SK-N-SH (cell line): ENCODE measurements at regions not wholly inside any gene's neighbourhood (a gene's known extent, or its start where the extent isn't known, plus 50 kb on each side); places are given as distances from the start of the nearest gene placed in this dataset.

Experiments used
- CTCF ChIA-PET: fragments of 300-600, 350-600 bp; formaldehyde crosslinking; extraction: SDS; loops from one replicate; lab custom pipeline; 2021; lab: Yijun Ruan, JAX
- POLR2A ChIA-PET: fragments of 350-600 bp; sonication (Branson Sonifier 250); formaldehyde crosslinking; extraction: SDS; loops from one replicate; lab custom pipeline; 2020; ENCODE audit warnings: antibody characterized with exemption, inconsistent platforms; lab: Yijun Ruan, JAX
- DNase-seq: peaks from one replicate; pipeline ENCODE4 v3.0.0; 2012
- H2AFZ ChIP-seq: fragments of 200-600 bp; sonication (generic); 2 replicates; pipeline ENCODE4 v1.8.1; 2016; ENCODE audit warnings: antibody characterized with exemption, mild to moderate bottlenecking, low read depth
- H3F3A ChIP-seq: fragments of 200-600 bp; sonication (generic); replicated peaks from 2 replicates; pipeline ENCODE3; 2016; ENCODE audit warnings: antibody characterized with exemption, mild to moderate bottlenecking; ENCODE audit not compliant: insufficient read depth
- H3K27ac ChIP-seq, 2 experiments: fragments of 200-500 bp in 1 of 2; fragments of 200-600 bp in 1 of 2; sonication (Bioruptor generic) in 1 of 2; sonication (generic), shearing (Covaris generic) in 1 of 2; 2 replicates each; pipeline versions ENCODE4 v1.5.1 to v1.6.1; 2014 to 2016; ENCODE audit warnings: low read depth in 2 of 2, inconsistent platforms in 1 of 2, low read length in 1 of 2, mild to moderate bottlenecking in 1 of 2, mixed read lengths in 1 of 2
- H3K27me3 ChIP-seq: fragments of 200-600 bp; sonication (generic), shearing (Covaris generic); 2 replicates; pipeline ENCODE4 v1.6.1; 2016; ENCODE audit warnings: mixed run types; ENCODE audit not compliant: insufficient read depth
- H3K36me3 ChIP-seq, 2 experiments: fragments of 200-500 bp in 1 of 2; fragments of 200-600 bp in 1 of 2; sonication (Bioruptor generic) in 1 of 2; sonication (generic) in 1 of 2; replicated peaks in 1 of 2; 2 replicates each; pipeline versions ENCODE3 to v1.5.1; 2014 to 2016; ENCODE audit warnings: low read length in 1 of 2, mild to moderate bottlenecking in 1 of 2; ENCODE audit not compliant: insufficient read depth in 2 of 2, control insufficient read depth in 1 of 2
- H3K4me1 ChIP-seq, 2 experiments: fragments of 200-500 bp in 1 of 2; fragments of 200-600 bp in 1 of 2; sonication (Bioruptor generic) in 1 of 2; sonication (generic), shearing (Covaris generic) in 1 of 2; 2 replicates each; pipeline versions ENCODE4 v1.5.1 to v1.6.1; 2014 to 2016; ENCODE audit warnings: low read depth in 1 of 2, low read length in 1 of 2, mixed run types in 1 of 2; ENCODE audit not compliant: insufficient read depth in 2 of 2, control insufficient read depth in 1 of 2
- H3K4me2 ChIP-seq: fragments of 200-600 bp; sonication (generic), shearing (Covaris generic); 2 replicates; pipeline ENCODE4 v1.6.1; 2017; ENCODE audit warnings: mixed run types
- H3K4me3 ChIP-seq, 2 experiments: fragments of 200-500 bp in 1 of 2; fragments of 200-600 bp in 1 of 2; sonication (Bioruptor generic) in 1 of 2; sonication (generic), shearing (Covaris generic) in 1 of 2; 2 replicates each; pipeline versions ENCODE4 v1.5.1 to v1.8.1; 2014 to 2016; ENCODE audit warnings: low read depth in 2 of 2, inconsistent platforms in 1 of 2, low read length in 1 of 2, mild to moderate bottlenecking in 1 of 2, mixed read lengths in 1 of 2, moderate library complexity in 1 of 2
- H3K79me2 ChIP-seq: fragments of 200-600 bp; sonication (generic); 2 replicates; pipeline ENCODE4 v1.8.1; 2017; ENCODE audit warnings: mild to moderate bottlenecking; ENCODE audit not compliant: insufficient read depth
- H3K9ac ChIP-seq: fragments of 200-600 bp; sonication (generic); 2 replicates; pipeline ENCODE4 v1.6.1; 2017; ENCODE audit warnings: mixed run types
- H3K9me2 ChIP-seq: fragments of 200-600 bp; sonication (generic); 2 replicates; pipeline ENCODE4 v1.6.1; 2017; ENCODE audit warnings: mixed run types
- H3K9me3 ChIP-seq: fragments of 200-600 bp; sonication (generic); 2 replicates; pipeline ENCODE4 v1.6.1; 2017; ENCODE audit warnings: mixed run types, mild to moderate bottlenecking, moderate library complexity
- H4K20me1 ChIP-seq: fragments of 200-600 bp; sonication (generic); 2 replicates; pipeline ENCODE4 v1.6.1; 2017; ENCODE audit warnings: mild to moderate bottlenecking, mixed run types; ENCODE audit not compliant: insufficient read depth
- FOSL2 ChIP-seq: IDR thresholded peaks from 2 replicates; pipeline ENCODE4 v1.4.0; 2012; ENCODE audit warnings: low read depth, mild to moderate bottlenecking, moderate library complexity, borderline replicate concordance
- NFIC ChIP-seq: IDR thresholded peaks from 2 replicates; pipeline ENCODE4 v1.4.0; 2012; ENCODE audit warnings: borderline replicate concordance
- NRF1 ChIP-seq: IDR thresholded peaks from 2 replicates; pipeline ENCODE4 v1.6.1; 2012; ENCODE audit warnings: low read depth, mild to moderate bottlenecking, low read length
- RAD21 ChIP-seq: IDR thresholded peaks from 2 replicates; pipeline ENCODE4 v1.6.1; 2012; ENCODE audit warnings: mild to moderate bottlenecking, low read length
- RCOR1 ChIP-seq: fragments of 150-350 bp; IDR thresholded peaks from 2 replicates; pipeline ENCODE4 v1.6.1; 2017; ENCODE audit warnings: antibody characterized with exemption, low read length
- TCF12 ChIP-seq: IDR thresholded peaks from 2 replicates; pipeline ENCODE4 v1.4.0; 2012
- YY1 ChIP-seq: IDR thresholded peaks from 2 replicates; pipeline ENCODE4 v1.4.0; 2012; ENCODE audit warnings: low read depth, mild to moderate bottlenecking
- WGBS: methylation state at CpG from one replicate; pipeline ENCODE4 v1.1.6; 2017; ENCODE audit warnings: low lambda C conversion rate; 5-methylcytosine and 5-hydroxymethylcytosine counted together
- TF ChIP-seq, protein P1 (sequence below): IDR thresholded peaks from 2 replicates; pipeline ENCODE4 v1.4.0; 2012; ENCODE audit warnings: low read depth, borderline replicate concordance
- TF ChIP-seq, protein P2 (sequence below): fragments of 200-600 bp; sonication (generic); IDR thresholded peaks from 2 replicates; pipeline ENCODE4 v1.6.1; 2017; ENCODE audit warnings: antibody characterized with exemption, mild to moderate bottlenecking, moderate library complexity

DNA sequence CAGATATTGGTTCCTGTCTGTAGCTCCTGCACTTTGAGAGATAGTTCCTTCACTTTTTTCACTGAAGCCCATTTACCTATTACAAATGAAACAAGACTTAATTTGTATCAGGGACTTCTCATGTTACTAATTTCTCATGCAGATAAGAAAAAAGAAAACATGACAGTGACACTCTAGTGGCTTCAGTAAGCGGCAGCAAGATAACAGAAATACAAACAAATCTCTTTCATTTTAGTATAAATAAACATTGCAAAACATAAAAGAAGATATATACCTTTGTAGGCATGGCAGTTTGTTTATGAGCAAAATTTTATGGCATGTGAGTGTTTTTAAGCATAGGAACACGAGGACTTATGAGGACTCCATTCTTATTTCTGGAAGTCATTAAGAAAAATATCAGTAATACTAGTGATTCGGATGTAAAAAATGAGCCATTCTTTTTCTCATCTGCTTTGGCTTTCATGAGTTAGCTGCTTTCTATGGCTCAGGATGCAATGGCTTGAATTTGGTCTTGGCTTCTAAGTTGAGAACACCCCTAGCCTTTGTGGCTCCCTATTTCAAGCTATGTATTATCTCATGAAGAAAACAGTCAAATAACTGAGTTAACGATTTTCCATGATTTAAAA is 310.1 kb upstream of the RGS6 start:
- CTCF ChIA-PET: interaction anchor here (0.7 to 1.3 kb wide), 2 partner anchors 266 to 502 kb away, joined by 3 read pairs; no protein-coding TSS in a partner anchor
- Histone ChIP-seq H3K9ac (no peak overlapping the region), H3K4me3 (no peak overlapping the region), H3K36me3 (peaks cover 8 to 25% of the 10 kb centered on the region in 2 experiments), H2AFZ (no peak overlapping the region), H3F3A (peaks cover 28% of the 10 kb centered on the region), H3K79me2 (peaks cover 17% of the 10 kb centered on the region), H3K9me3 (no peaks in the 10 kb centered on the region), H3K9me2 (no peaks in the 10 kb centered on the region), H3K27ac (peak overlapping the region; percentile 39 to 70; a peak in 2 of 4 replicates), H3K4me2 (no peak overlapping the region), H3K4me1 (peaks cover 17 to 41% of the 10 kb centered on the region in 2 experiments; a peak in 3 of 4 replicates), H3K27me3 (no peaks in the 10 kb centered on the region)
- POLR2A ChIA-PET: no interaction called here
- 58% methylated on average over 4 of the region's 4 CpGs for WGBS
- no peak for DNase-seq
- peak; percentile 49 for TF ChIP-seq TCF12
- TF ChIP-seq RAD21: no peak
- TF ChIP-seq, all 33 proteins: peak for 1
- no peaks in the 10 kb centered on the region for H4K20me1 ChIP-seq

DNA sequence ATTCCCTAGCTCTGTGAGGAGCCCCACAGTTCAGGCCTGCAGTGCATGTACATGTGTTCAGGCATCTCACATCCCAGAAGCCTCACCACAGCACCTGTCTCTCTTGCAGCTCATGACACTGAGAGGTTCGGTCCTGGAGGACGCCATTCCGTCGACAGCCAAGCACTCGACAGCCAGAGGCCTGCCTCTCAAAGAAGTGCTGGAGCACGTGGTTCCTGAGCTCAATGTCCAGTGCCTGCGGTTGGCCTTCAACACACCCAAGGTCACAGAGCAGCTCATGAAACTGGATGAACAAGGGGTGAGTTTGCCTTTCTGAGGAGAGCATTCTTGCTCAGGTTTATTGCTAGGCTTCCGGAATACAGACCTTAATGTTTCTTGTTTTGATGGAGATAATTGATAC is 308.3 kb upstream of the RGS6 start:
- no peak overlapping the region for H3K4me3 ChIP-seq

More for the DNA sequence above, 308.3 kb upstream of the RGS6 start:
- ChIA-PET POLR2A (no interaction called here), CTCF (no interaction called here)
- peaks cover 3% of the 10 kb centered on the region for H3K79me2 ChIP-seq
- no peaks in the 10 kb centered on the region for H3K9me3 ChIP-seq
- H3K27ac ChIP-seq: no peak overlapping the region; a peak in 1 of 4 replicates
- no peak overlapping the region for H2AFZ ChIP-seq
- H3F3A ChIP-seq: peaks cover 32% of the 10 kb centered on the region
- no peaks in the 10 kb centered on the region for H3K27me3 ChIP-seq
- H3K9me2 ChIP-seq: no peaks in the 10 kb centered on the region
- H3K4me2 ChIP-seq: no peak overlapping the region
- peaks cover 16 to 41% of the 10 kb centered on the region in 2 experiments; a peak in 3 of 4 replicates for H3K4me1 ChIP-seq
- H4K20me1 ChIP-seq: no peaks in the 10 kb centered on the region
- WGBS: 89% methylated on average over 6 of the region's 8 CpGs
- no peak for DNase-seq
- no peak overlapping the region for H3K9ac ChIP-seq
- H3K36me3 ChIP-seq: peaks cover 6 to 25% of the 10 kb centered on the region in 2 experiments
- TF ChIP-seq RAD21 (no peak), RCOR1 (no peak), NFIC (no peak), FOSL2 (no peak), NRF1 (no peak), YY1 (no peak)
- TF ChIP-seq, protein P1, sequence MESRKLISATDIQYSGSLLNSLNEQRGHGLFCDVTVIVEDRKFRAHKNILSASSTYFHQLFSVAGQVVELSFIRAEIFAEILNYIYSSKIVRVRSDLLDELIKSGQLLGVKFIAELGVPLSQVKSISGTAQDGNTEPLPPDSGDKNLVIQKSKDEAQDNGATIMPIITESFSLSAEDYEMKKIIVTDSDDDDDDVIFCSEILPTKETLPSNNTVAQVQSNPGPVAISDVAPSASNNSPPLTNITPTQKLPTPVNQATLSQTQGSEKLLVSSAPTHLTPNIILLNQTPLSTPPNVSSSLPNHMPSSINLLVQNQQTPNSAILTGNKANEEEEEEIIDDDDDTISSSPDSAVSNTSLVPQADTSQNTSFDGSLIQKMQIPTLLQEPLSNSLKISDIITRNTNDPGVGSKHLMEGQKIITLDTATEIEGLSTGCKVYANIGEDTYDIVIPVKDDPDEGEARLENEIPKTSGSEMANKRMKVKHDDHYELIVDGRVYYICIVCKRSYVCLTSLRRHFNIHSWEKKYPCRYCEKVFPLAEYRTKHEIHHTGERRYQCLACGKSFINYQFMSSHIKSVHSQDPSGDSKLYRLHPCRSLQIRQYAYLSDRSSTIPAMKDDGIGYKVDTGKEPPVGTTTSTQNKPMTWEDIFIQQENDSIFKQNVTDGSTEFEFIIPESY: no peak
- TF ChIP-seq, protein P2, sequence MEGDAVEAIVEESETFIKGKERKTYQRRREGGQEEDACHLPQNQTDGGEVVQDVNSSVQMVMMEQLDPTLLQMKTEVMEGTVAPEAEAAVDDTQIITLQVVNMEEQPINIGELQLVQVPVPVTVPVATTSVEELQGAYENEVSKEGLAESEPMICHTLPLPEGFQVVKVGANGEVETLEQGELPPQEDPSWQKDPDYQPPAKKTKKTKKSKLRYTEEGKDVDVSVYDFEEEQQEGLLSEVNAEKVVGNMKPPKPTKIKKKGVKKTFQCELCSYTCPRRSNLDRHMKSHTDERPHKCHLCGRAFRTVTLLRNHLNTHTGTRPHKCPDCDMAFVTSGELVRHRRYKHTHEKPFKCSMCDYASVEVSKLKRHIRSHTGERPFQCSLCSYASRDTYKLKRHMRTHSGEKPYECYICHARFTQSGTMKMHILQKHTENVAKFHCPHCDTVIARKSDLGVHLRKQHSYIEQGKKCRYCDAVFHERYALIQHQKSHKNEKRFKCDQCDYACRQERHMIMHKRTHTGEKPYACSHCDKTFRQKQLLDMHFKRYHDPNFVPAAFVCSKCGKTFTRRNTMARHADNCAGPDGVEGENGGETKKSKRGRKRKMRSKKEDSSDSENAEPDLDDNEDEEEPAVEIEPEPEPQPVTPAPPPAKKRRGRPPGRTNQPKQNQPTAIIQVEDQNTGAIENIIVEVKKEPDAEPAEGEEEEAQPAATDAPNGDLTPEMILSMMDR: no peak
